ENCODE measurements at regions not wholly inside any gene's neighbourhood (a gene's known extent, or its start where the extent isn't known, plus 50 kb on each side); places are given as distances from the start of the nearest gene placed in this dataset.

DNA sequence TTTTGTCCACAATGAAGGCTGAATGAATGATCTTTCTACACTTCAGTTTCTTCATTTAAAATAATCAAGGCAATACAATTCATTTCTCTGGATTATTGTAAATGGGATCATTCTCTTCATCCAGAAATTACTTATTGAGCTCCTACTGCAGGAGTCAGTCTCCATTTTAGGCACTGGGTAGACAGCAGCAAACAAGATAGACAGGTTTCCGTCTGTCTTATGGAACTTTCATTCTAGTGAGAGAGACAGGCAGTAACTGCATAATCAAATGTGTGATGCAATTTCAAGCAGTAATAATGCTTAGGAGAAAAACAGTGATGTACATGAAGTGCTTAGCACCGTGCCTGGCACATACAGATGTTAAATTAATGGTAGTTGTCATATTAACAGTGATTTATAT, 118.9 kb downstream of the SUDS3 start:
- ChIA-PET POLR2A (no interaction called here), CTCF (ENCODE audit: low intra/inter-chr PET ratio, low total read pairs) (no interaction called here)
- Histone ChIP-seq H2AFZ (ENCODE audit: low read length) (no peak overlapping the region), H3K4me2 (ENCODE audit: low read depth, low read length) (no peak overlapping the region), H3K4me1 (ENCODE audit: insufficient read depth, low read length) (no peaks in the 10 kb centered on the region), H3K9ac (ENCODE audit: insufficient read depth, low read depth, low read length) (no peak overlapping the region), H3K9me3 (ENCODE audit: low read length) (no peaks in the 10 kb centered on the region), H3K27ac (ENCODE audit: extremely low read length, insufficient read depth, low read length) (no peak overlapping the region), H4K20me1 (ENCODE audit: insufficient read depth, low read length) (no peaks in the 10 kb centered on the region), H3K36me3 (replicated peaks in 1 of 2; ENCODE audit: control insufficient read depth in 1 of 2, insufficient read depth in 2 of 2, low read length in 2 of 2) (no peaks in the 10 kb centered on the region), H3K79me2 (ENCODE audit: insufficient read depth, low read length) (no peaks in the 10 kb centered on the region), H3K4me3 (replicated peaks in 1 of 3; ENCODE audit: insufficient read depth in 1 of 3, low read depth in 2 of 3, low read length in 3 of 3) (no peak overlapping the region), H3K27me3 (ENCODE audit: control insufficient read depth in 1 of 2, insufficient read depth in 2 of 2, low read length in 2 of 2) (no peaks in the 10 kb centered on the region)
- in situ Hi-C loops (cut with HindIII; ENCODE audit: extremely low pct_ligation_motif_present, low pct_unique_long_range_greater_than_20kb): no loop called here
- BruUV-seq (replicated peaks): no TSS peak
- WGBS (ENCODE audit: low lambda C conversion rate): 14% methylated on average over 2 of the region's 2 CpGs
- intact Hi-C loops (cut with micrococcal nuclease; ENCODE audit: unreplicated experiment): no loop called here
- ATAC-seq: no peak
- DNase-seq (ENCODE audit: low spot score): no peak
- no peak for FAIRE-seq
- TF ChIP-seq, protein P1, sequence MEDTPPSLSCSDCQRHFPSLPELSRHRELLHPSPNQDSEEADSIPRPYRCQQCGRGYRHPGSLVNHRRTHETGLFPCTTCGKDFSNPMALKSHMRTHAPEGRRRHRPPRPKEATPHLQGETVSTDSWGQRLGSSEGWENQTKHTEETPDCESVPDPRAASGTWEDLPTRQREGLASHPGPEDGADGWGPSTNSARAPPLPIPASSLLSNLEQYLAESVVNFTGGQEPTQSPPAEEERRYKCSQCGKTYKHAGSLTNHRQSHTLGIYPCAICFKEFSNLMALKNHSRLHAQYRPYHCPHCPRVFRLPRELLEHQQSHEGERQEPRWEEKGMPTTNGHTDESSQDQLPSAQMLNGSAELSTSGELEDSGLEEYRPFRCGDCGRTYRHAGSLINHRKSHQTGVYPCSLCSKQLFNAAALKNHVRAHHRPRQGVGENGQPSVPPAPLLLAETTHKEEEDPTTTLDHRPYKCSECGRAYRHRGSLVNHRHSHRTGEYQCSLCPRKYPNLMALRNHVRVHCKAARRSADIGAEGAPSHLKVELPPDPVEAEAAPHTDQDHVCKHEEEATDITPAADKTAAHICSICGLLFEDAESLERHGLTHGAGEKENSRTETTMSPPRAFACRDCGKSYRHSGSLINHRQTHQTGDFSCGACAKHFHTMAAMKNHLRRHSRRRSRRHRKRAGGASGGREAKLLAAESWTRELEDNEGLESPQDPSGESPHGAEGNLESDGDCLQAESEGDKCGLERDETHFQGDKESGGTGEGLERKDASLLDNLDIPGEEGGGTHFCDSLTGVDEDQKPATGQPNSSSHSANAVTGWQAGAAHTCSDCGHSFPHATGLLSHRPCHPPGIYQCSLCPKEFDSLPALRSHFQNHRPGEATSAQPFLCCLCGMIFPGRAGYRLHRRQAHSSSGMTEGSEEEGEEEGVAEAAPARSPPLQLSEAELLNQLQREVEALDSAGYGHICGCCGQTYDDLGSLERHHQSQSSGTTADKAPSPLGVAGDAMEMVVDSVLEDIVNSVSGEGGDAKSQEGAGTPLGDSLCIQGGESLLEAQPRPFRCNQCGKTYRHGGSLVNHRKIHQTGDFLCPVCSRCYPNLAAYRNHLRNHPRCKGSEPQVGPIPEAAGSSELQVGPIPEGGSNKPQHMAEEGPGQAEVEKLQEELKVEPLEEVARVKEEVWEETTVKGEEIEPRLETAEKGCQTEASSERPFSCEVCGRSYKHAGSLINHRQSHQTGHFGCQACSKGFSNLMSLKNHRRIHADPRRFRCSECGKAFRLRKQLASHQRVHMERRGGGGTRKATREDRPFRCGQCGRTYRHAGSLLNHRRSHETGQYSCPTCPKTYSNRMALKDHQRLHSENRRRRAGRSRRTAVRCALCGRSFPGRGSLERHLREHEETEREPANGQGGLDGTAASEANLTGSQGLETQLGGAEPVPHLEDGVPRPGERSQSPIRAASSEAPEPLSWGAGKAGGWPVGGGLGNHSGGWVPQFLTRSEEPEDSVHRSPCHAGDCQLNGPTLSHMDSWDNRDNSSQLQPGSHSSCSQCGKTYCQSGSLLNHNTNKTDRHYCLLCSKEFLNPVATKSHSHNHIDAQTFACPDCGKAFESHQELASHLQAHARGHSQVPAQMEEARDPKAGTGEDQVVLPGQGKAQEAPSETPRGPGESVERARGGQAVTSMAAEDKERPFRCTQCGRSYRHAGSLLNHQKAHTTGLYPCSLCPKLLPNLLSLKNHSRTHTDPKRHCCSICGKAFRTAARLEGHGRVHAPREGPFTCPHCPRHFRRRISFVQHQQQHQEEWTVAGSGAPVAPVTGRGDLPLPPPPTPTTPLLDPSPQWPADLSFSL (CRISPR knock-in tag; IDR thresholded peaks at IDR 0.05): no peak
- no peak for TF ChIP-seq LCORL (IDR thresholded peaks at IDR 0.05)
- no peak for TF ChIP-seq LCORL (CRISPR knock-in tag; IDR thresholded peaks at IDR 0.05)
- TF ChIP-seq, protein P2, sequence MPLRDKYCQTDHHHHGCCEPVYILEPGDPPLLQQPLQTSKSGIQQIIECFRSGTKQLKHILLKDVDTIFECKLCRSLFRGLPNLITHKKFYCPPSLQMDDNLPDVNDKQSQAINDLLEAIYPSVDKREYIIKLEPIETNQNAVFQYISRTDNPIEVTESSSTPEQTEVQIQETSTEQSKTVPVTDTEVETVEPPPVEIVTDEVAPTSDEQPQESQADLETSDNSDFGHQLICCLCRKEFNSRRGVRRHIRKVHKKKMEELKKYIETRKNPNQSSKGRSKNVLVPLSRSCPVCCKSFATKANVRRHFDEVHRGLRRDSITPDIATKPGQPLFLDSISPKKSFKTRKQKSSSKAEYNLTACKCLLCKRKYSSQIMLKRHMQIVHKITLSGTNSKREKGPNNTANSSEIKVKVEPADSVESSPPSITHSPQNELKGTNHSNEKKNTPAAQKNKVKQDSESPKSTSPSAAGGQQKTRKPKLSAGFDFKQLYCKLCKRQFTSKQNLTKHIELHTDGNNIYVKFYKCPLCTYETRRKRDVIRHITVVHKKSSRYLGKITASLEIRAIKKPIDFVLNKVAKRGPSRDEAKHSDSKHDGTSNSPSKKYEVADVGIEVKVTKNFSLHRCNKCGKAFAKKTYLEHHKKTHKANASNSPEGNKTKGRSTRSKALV (CRISPR knock-in tag; IDR thresholded peaks at IDR 0.05): no peak
- no peak for TF ChIP-seq ZNF367 (CRISPR knock-in tag; IDR thresholded peaks at IDR 0.05; ENCODE audit: borderline replicate concordance)
- TF ChIP-seq, protein P3, sequence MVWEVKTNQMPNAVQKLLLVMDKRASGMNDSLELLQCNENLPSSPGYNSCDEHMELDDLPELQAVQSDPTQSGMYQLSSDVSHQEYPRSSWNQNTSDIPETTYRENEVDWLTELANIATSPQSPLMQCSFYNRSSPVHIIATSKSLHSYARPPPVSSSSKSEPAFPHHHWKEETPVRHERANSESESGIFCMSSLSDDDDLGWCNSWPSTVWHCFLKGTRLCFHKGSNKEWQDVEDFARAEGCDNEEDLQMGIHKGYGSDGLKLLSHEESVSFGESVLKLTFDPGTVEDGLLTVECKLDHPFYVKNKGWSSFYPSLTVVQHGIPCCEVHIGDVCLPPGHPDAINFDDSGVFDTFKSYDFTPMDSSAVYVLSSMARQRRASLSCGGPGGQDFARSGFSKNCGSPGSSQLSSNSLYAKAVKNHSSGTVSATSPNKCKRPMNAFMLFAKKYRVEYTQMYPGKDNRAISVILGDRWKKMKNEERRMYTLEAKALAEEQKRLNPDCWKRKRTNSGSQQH (CRISPR knock-in tag; IDR thresholded peaks at IDR 0.05; ENCODE audit: low read depth): no peak
- TF ChIP-seq ZNF773 (CRISPR knock-in tag; IDR thresholded peaks at IDR 0.05; ENCODE audit: borderline replicate concordance): no peak
- TF ChIP-seq ZBTB38 (CRISPR knock-in tag; IDR thresholded peaks at IDR 0.05): no peak
- TF ChIP-seq POLR2G (IDR thresholded peaks at IDR 0.05; ENCODE audit: low read depth, low read length): no peak
